ENCODE measurements at regions not wholly inside any gene's neighbourhood (a gene's known extent, or its start where the extent isn't known, plus 50 kb on each side); places are given as distances from the start of the nearest gene placed in this dataset.
"Not testable (repeated sequence)": the region's sequence is repeated elsewhere in the genome, so short reads cannot be mapped to it uniquely, and the experiment has no call there.

DNA sequence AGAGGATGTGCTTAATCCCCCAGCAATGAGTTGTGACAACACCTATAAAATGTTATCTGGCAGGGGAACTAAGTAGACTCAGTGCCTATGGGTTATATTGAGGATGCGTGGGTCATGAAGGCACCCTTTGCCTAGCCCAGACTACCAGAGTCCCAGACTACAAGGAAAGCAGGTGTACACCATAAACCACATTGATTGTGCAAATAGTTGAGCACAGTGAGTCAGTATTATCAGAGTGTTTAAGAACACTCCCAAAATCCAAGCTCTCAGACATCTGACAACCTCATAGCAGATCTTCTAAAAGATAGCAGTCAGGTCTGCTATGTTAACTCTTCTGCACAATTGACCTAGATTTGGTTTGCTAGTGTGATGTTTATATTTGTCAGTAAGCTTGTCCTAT is 92.8 kb upstream of the AGTPBP1 start:
- H3K36me3 ChIP-seq (ENCODE audit: control insufficient read depth in 1 of 2, insufficient read depth in 2 of 2, low read length in 2 of 2); H3K27me3 ChIP-seq (ENCODE audit: control insufficient read depth in 1 of 2, insufficient read depth in 2 of 2, low read length in 2 of 2); H3K27ac ChIP-seq (ENCODE audit: low read depth, low read length); H3K9me3 ChIP-seq (ENCODE audit: control insufficient read depth in 1 of 2, low read length in 2 of 2); H3K4me1 ChIP-seq (ENCODE audit: control insufficient read depth in 1 of 2, insufficient read depth in 2 of 2, low read length in 2 of 2); H3K4me3 ChIP-seq (ENCODE audit: low read depth in 1 of 2, low read length in 2 of 2); H3K9ac ChIP-seq (ENCODE audit: low read depth in 1 of 2, low read length in 2 of 2): not testable (repeated sequence)

- not testable (repeated sequence) for H3K4me1 ChIP-seq (ENCODE audit: control insufficient read depth in 1 of 2, insufficient read depth in 2 of 2, low read length in 2 of 2); H3K27ac ChIP-seq (ENCODE audit: low read depth, low read length); H3K9me3 ChIP-seq (ENCODE audit: control insufficient read depth in 1 of 2, low read length in 2 of 2); H3K4me3 ChIP-seq (ENCODE audit: low read depth in 1 of 2, low read length in 2 of 2); H3K9ac ChIP-seq (ENCODE audit: low read depth in 1 of 2, low read length in 2 of 2); H3K27me3 ChIP-seq (ENCODE audit: control insufficient read depth in 1 of 2, insufficient read depth in 2 of 2, low read length in 2 of 2)
- H3K36me3 ChIP-seq (ENCODE audit: control insufficient read depth in 1 of 2, insufficient read depth in 2 of 2, low read length in 2 of 2) = peaks cover 0 to 19% of the 10 kb centered on the region in 2 donors
Observed at GRCh38 chr9:85843949-85844348, 97.0 kb upstream of the NAA35 start.

DNA sequence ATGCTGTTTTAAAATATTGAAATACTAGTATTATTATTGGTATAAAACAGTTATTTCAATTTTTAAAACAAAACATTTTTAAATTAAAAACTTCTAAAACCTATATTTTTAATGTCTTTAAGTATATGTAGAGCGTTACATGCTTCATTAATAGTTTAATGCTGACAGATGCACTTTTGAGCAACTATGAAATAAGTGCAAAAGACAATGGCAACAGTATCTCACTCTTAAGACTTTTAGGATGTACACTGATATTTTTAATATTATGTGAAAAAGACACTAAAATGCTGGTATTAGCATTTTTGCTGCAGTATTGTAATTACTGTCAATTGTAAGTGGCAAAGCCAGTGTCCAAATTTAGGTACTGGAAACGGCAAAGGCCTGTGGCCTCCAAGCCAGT is 93.2 kb upstream of the NAA35 start:
- H3K4me3 ChIP-seq (ENCODE audit: low read depth in 1 of 2, low read length in 2 of 2); H3K27me3 ChIP-seq (ENCODE audit: control insufficient read depth in 1 of 2, insufficient read depth in 2 of 2, low read length in 2 of 2); H3K27ac ChIP-seq (ENCODE audit: low read depth, low read length); H3K4me1 ChIP-seq (ENCODE audit: control insufficient read depth in 1 of 2, insufficient read depth in 2 of 2, low read length in 2 of 2); H3K9me3 ChIP-seq (ENCODE audit: control insufficient read depth in 1 of 2, low read length in 2 of 2); H3K9ac ChIP-seq (ENCODE audit: low read depth in 1 of 2, low read length in 2 of 2): not testable (repeated sequence)
- peaks cover 0 to 12% of the 10 kb centered on the region in 2 donors for H3K36me3 ChIP-seq (ENCODE audit: control insufficient read depth in 1 of 2, insufficient read depth in 2 of 2, low read length in 2 of 2)

DNA sequence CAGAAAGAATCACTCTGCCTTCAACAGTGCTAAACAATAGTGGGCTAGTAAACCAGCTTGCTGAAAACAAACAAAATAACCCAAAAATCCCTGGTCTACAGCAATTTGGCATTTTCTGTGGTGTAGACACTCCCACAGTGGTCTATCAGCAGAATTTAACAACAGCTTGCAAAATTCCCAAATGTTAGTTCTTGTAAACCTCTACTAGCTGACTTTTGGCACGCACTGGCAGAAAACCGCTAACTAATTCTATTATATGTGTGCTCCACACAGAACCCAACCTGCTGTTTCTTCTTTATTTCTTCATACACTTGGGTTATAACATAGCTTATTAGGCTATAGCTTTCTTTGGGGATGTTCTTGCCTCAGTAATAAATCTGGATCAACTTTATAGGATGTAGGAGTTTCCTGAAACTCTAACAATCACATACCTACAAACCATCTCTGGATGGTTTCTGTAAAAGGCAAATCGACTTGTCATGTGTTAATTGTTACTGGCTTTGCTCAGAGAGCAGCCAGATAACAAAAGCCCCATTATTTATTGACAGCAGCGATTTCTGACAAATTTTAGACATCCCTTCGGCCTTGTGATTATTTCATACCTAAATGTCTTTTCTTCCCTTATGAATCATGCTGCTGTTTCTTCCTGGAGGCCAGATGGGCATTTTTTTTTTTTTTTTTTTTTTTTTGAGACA is 82.7 kb upstream of the NAA35 start:
- H3K27me3 ChIP-seq (ENCODE audit: control insufficient read depth in 1 of 2, insufficient read depth in 2 of 2, low read length in 2 of 2) = no peaks in the 10 kb centered on the region
- no peak overlapping the region for H3K4me3 ChIP-seq (ENCODE audit: low read depth in 1 of 2, low read length in 2 of 2)
- H3K36me3 ChIP-seq (ENCODE audit: control insufficient read depth in 1 of 2, insufficient read depth in 2 of 2, low read length in 2 of 2) = peaks cover 0 to 3% of the 10 kb centered on the region in 2 donors
- no peaks in the 10 kb centered on the region for H3K9me3 ChIP-seq (ENCODE audit: control insufficient read depth in 1 of 2, low read length in 2 of 2)
- H3K4me1 ChIP-seq (ENCODE audit: control insufficient read depth in 1 of 2, insufficient read depth in 2 of 2, low read length in 2 of 2) = no peaks in the 10 kb centered on the region
- no peak overlapping the region for H3K27ac ChIP-seq (ENCODE audit: low read depth, low read length)
- H3K9ac ChIP-seq (ENCODE audit: low read depth in 1 of 2, low read length in 2 of 2) = no peak overlapping the region

DNA sequence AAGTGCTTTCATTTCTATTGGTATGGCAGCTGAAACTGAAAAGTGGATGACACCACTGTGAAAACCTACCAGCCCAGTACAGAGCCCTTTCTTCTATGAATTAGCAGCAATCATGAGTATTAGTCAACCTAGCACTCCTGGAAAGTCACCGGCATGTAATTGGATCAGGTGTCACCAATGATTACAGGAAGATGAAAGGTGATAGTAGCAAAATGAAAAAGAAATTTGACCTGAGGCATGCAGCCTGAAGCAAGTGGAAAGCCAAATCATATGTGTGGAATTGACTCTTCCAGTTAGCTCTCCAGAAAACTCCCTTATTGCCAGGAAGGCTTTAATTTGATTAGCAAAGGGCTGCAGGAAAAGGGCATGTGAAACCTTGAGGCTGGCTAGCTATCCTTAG is 81.2 kb upstream of the NAA35 start:
- Histone ChIP-seq H3K27ac (ENCODE audit: low read depth, low read length) (no peak overlapping the region), H3K4me1 (ENCODE audit: control insufficient read depth in 1 of 2, insufficient read depth in 2 of 2, low read length in 2 of 2) (no peaks in the 10 kb centered on the region)

DNA sequence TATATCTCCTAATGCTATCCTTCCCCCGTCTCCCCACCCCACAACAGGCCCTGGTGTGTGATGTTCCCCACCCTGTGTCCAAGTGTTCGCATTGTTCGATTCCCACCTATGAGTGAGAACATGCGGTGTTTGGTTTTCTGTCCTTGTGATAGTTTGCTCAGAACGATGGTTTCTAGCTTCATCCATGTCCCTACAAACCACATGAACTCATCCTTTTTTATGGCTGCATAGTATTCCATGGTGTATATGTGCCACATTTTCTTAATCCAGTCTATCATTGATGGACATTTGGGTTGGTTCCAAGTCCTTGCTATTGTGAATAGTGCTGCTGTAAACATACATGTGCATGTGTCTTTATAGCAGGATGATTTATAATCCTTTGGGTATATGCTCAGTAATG is 79.1 kb upstream of the NAA35 start:
- H3K36me3 ChIP-seq (ENCODE audit: control insufficient read depth in 1 of 2, insufficient read depth in 2 of 2, low read length in 2 of 2); H3K27me3 ChIP-seq (ENCODE audit: control insufficient read depth in 1 of 2, insufficient read depth in 2 of 2, low read length in 2 of 2); H3K27ac ChIP-seq (ENCODE audit: low read depth, low read length); H3K9me3 ChIP-seq (ENCODE audit: control insufficient read depth in 1 of 2, low read length in 2 of 2); H3K9ac ChIP-seq (ENCODE audit: low read depth in 1 of 2, low read length in 2 of 2); H3K4me3 ChIP-seq (ENCODE audit: low read depth in 1 of 2, low read length in 2 of 2); H3K4me1 ChIP-seq (ENCODE audit: control insufficient read depth in 1 of 2, insufficient read depth in 2 of 2, low read length in 2 of 2): not testable (repeated sequence)

More for the DNA sequence above, 81.2 kb upstream of the NAA35 start:
- H3K27me3 ChIP-seq (ENCODE audit: control insufficient read depth in 1 of 2, insufficient read depth in 2 of 2, low read length in 2 of 2) = no peaks in the 10 kb centered on the region
- H3K36me3 ChIP-seq (ENCODE audit: control insufficient read depth in 1 of 2, insufficient read depth in 2 of 2, low read length in 2 of 2) = peaks cover 0 to 3% of the 10 kb centered on the region in 2 donors
- no peak overlapping the region for H3K4me3 ChIP-seq (ENCODE audit: low read depth in 1 of 2, low read length in 2 of 2)
- no peak overlapping the region for H3K9ac ChIP-seq (ENCODE audit: low read depth in 1 of 2, low read length in 2 of 2)
- H3K9me3 ChIP-seq (ENCODE audit: control insufficient read depth in 1 of 2, low read length in 2 of 2) = no peaks in the 10 kb centered on the region

DNA sequence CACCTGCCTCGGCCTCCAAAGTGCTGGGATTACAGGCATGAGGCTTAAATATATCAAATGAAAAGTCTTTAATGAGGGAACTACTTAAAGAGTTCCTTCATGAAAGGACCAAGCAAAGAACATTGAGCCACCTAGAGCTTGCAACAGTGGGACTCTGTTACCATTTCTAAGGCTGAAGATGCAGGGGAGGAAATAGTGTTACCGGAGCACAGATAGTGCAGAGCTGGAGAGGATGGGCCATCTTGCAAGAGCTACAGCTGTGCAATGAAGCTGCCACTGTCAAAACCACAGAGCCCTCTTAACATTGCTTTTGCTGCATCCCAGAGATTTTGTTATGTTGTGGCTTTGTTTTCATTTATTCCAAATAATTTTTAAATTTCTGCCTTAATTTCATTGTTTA is 77.1 kb upstream of the NAA35 start:
- H3K9ac ChIP-seq (ENCODE audit: low read depth in 1 of 2, low read length in 2 of 2) = no peak overlapping the region
- no peaks in the 10 kb centered on the region for H3K36me3 ChIP-seq (ENCODE audit: control insufficient read depth in 1 of 2, insufficient read depth in 2 of 2, low read length in 2 of 2)
- H3K4me3 ChIP-seq (ENCODE audit: low read depth in 1 of 2, low read length in 2 of 2) = no peak overlapping the region
- no peaks in the 10 kb centered on the region for H3K4me1 ChIP-seq (ENCODE audit: control insufficient read depth in 1 of 2, insufficient read depth in 2 of 2, low read length in 2 of 2)
- H3K27me3 ChIP-seq (ENCODE audit: control insufficient read depth in 1 of 2, insufficient read depth in 2 of 2, low read length in 2 of 2) = no peaks in the 10 kb centered on the region
- H3K9me3 ChIP-seq (ENCODE audit: control insufficient read depth in 1 of 2, low read length in 2 of 2) = no peaks in the 10 kb centered on the region
- H3K27ac ChIP-seq (ENCODE audit: low read depth, low read length) = no peak overlapping the region

DNA sequence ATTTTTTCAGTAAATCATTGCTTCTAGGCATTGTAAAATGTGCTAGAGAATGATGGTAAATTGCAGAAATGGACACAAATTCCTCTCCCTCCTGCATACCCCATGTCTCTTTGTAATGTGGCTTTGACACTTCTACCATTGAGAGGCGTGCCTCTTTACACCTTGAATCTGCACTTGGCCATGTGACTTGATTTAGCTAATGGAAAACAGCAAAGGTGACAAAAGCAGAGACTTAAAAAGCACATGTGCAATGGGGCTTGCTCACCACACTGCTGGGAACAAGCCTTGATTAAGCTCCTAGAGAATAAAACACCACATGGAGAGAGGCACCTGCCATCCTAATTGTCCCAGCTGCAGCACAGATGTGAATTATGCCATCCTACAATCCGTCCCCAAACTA is 69.9 kb upstream of the NAA35 start:
- H3K9ac ChIP-seq (ENCODE audit: low read depth in 1 of 2, low read length in 2 of 2) = no peak overlapping the region
- no peak overlapping the region for H3K27ac ChIP-seq (ENCODE audit: low read depth, low read length)
- H3K4me3 ChIP-seq (ENCODE audit: low read depth in 1 of 2, low read length in 2 of 2) = no peak overlapping the region
- no peaks in the 10 kb centered on the region for H3K36me3 ChIP-seq (ENCODE audit: control insufficient read depth in 1 of 2, insufficient read depth in 2 of 2, low read length in 2 of 2)
- no peaks in the 10 kb centered on the region for H3K9me3 ChIP-seq (ENCODE audit: control insufficient read depth in 1 of 2, low read length in 2 of 2)
- H3K27me3 ChIP-seq (ENCODE audit: control insufficient read depth in 1 of 2, insufficient read depth in 2 of 2, low read length in 2 of 2) = no peaks in the 10 kb centered on the region
- no peaks in the 10 kb centered on the region for H3K4me1 ChIP-seq (ENCODE audit: control insufficient read depth in 1 of 2, insufficient read depth in 2 of 2, low read length in 2 of 2)

- H3K27me3 ChIP-seq (ENCODE audit: control insufficient read depth in 1 of 2, insufficient read depth in 2 of 2, low read length in 2 of 2); H3K4me3 ChIP-seq (ENCODE audit: low read depth in 1 of 2, low read length in 2 of 2); H3K36me3 ChIP-seq (ENCODE audit: control insufficient read depth in 1 of 2, insufficient read depth in 2 of 2, low read length in 2 of 2); H3K4me1 ChIP-seq (ENCODE audit: control insufficient read depth in 1 of 2, insufficient read depth in 2 of 2, low read length in 2 of 2); H3K9ac ChIP-seq (ENCODE audit: low read depth in 1 of 2, low read length in 2 of 2); H3K27ac ChIP-seq (ENCODE audit: low read depth, low read length); H3K9me3 ChIP-seq (ENCODE audit: control insufficient read depth in 1 of 2, low read length in 2 of 2): not testable (repeated sequence)
Observed at GRCh38 chr9:85871683-85872082, 69.3 kb upstream of the NAA35 start.

DNA sequence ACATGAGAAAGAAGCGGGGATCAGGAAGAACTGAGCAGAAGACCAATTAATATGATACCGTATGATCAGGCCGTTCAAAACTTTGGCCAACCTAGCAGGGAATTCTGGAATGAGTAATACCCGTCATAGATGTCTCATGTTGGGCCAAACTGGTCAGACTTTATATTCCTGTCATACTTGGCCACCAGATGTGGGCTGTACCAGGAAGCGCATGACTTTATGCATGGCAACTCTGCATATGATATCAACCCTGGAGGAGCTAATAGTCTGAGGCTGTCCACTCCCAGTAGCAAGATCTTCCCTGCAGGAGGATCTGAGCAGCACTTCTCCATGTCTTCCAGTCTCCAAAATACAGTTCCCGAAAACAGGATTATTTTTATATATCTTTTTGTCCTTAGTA is 68.5 kb upstream of the NAA35 start:
- no peaks in the 10 kb centered on the region for H3K9me3 ChIP-seq (ENCODE audit: control insufficient read depth in 1 of 2, low read length in 2 of 2)
- H3K27ac ChIP-seq (ENCODE audit: low read depth, low read length) = no peak overlapping the region
- no peaks in the 10 kb centered on the region for H3K27me3 ChIP-seq (ENCODE audit: control insufficient read depth in 1 of 2, insufficient read depth in 2 of 2, low read length in 2 of 2)
- H3K9ac ChIP-seq (ENCODE audit: low read depth in 1 of 2, low read length in 2 of 2) = no peak overlapping the region
- H3K36me3 ChIP-seq (ENCODE audit: control insufficient read depth in 1 of 2, insufficient read depth in 2 of 2, low read length in 2 of 2) = no peaks in the 10 kb centered on the region
- H3K4me1 ChIP-seq (ENCODE audit: control insufficient read depth in 1 of 2, insufficient read depth in 2 of 2, low read length in 2 of 2) = no peaks in the 10 kb centered on the region
- no peak overlapping the region for H3K4me3 ChIP-seq (ENCODE audit: low read depth in 1 of 2, low read length in 2 of 2)

- Histone ChIP-seq H3K4me3 (ENCODE audit: low read depth in 1 of 2, low read length in 2 of 2) (no peak overlapping the region), H3K9me3 (ENCODE audit: control insufficient read depth in 1 of 2, low read length in 2 of 2) (no peaks in the 10 kb centered on the region), H3K9ac (ENCODE audit: low read depth in 1 of 2, low read length in 2 of 2) (no peak overlapping the region), H3K4me1 (ENCODE audit: control insufficient read depth in 1 of 2, insufficient read depth in 2 of 2, low read length in 2 of 2) (no peaks in the 10 kb centered on the region), H3K27me3 (ENCODE audit: control insufficient read depth in 1 of 2, insufficient read depth in 2 of 2, low read length in 2 of 2) (no peaks in the 10 kb centered on the region), H3K36me3 (ENCODE audit: control insufficient read depth in 1 of 2, insufficient read depth in 2 of 2, low read length in 2 of 2) (no peaks in the 10 kb centered on the region), H3K27ac (ENCODE audit: low read depth, low read length) (no peak overlapping the region)
Observed at GRCh38 chr9:85876628-85877027, 64.3 kb upstream of the NAA35 start.
